NOMO-1 treated with dmso at 0.1 percent for 144 hours (cell line): ENCODE measurements at regions not wholly inside any gene's neighbourhood (a gene's known extent, or its start where the extent isn't known, plus 50 kb on each side); places are given as distances from the start of the nearest gene placed in this dataset.

Experiments used
- DNase-seq: peaks from one replicate; lab custom pipeline; 2025; ENCODE audit not compliant: unreplicated experiment; lab: John Stamatoyannopoulos, UW

DNA sequence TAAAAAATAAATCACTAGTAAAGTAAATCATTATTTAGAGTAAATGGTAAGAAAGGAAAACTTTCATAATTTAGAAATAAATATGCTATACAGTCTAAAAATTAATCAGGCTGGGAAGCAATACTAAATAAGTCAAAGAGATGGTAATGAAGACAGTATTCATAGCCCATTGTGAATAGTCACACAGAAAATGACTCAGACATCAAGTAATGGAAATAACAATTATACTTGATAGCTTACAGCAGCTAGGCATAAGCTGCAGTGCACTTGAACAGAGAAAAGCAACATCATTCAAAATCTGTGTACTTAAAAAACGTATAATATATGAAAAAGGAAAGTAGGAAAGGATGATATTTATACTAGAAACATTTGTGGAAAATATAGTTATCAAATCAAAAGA is 642.5 kb upstream of the GNPDA2 start:
- no peak for DNase-seq

DNA sequence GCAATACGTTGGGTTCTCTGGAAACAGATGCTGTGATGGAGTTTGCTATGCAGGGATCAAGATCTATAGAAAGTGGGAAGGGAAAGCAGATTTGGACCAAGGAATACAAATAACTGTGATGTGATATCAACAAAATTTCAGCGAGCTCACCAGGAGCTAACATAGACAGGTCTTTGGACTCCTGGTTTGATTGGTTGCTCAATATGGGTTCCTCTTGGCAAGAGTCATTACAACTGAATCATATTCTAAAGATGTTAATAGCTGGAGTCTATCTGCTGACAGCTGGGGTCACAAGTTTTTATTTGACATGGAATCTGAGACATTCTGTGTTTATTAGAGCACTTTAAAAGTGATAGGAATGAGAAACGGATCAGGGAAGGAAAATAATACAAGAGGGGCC is 637.6 kb upstream of the GNPDA2 start:
- DNase-seq, result no peak

DNA sequence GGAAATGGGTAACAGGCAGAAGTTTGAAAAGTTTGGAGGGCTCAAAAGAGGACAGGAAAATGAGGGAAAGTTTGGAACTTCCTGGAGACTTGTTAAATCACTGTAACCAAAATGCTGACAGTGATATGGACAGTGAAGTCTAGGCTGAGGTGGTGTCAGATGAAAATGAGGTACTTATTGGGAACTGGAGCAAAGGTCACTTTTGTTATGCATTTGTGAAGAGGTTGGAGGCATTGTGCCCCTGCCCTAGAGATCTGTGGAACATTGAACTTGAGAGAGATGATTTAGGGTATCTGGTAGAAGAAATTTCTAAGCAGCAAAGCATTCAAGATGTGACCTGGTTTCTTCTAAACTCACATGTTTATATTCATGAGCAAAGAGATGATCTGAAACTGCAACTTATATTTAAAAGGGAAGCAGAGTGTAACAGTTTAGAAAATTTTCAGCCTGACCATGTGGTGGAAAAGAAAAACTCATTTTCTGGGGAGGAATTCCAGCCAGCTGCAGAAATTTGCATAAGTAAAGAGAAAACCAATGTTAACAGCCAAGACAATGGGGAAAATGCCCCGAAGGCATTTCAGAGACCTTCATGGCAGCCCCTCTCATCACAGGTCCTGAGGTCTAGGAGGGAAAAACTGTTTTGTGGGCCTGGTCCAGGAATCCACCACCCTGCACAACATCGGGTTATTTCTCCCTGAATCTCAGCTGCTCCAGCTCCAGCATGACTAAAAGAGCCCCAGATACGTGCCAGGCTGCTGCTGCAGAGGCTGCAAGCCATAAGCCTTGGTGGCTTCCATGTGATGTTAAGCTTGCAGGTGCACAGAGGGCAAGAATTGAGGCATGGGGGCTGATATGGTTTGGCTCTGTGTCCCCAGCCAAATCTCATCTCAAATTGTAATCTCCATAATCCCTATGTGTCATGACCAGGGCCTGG is 632.5 kb upstream of the GNPDA2 start:
- DNase-seq, result no peak

DNA sequence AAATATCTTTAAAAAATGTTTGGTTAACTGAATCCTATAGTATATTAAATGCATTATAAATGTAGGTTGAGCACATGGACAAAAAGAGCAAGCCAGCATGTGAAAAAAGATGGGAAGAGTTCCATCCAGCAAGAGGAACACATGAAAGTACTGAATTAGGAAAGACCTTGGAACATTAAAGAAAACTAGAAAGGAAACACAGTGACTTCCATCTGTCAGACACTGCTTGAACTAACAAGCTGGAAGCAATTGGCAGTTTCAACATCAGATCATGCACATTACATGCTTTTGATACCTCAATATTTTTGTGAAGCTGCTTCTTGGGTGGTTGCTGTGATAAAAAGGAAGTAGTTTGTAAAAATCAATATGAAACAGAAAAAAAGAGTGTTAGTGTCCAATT is 626.8 kb upstream of the GNPDA2 start:
- DNase-seq, result no peak

DNA sequence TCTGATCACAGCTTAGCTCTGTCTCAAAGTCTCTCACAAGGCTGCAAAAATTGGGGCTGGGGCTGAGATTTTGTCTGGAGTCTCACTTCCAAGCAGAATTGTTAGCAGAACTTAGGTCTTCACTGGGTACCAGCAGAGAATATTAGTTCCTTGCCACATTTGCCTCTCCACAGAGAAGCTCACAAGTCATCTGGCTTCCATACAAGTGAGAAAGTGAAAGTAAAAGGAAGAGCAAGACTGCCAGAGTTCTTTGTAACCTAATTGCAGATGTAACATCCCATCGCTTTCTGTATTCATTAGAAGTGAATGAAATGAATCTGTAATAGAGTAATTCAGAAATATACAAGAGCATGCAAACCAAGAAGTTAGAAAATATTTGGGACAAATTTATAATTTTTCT is 624.1 kb upstream of the GNPDA2 start:
- no peak for DNase-seq

DNA sequence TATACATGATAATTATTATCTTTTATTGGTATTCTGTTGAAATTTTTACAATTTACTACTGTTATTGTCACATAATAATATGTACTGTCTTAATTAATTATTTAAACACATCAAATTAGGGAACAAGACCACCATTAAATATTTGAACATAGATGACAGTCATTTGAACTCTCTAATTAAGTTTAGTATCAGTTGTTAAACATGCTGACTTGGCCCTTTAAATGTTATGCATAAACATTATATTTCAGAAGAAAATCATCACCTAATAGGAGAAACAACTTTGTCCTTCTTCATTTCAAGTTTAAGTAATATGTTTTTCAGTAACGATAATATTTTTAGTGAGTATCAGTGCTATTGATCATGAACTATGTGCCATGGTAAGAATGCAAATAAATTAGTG is 623.5 kb upstream of the GNPDA2 start:
- DNase-seq, result no peak

DNA sequence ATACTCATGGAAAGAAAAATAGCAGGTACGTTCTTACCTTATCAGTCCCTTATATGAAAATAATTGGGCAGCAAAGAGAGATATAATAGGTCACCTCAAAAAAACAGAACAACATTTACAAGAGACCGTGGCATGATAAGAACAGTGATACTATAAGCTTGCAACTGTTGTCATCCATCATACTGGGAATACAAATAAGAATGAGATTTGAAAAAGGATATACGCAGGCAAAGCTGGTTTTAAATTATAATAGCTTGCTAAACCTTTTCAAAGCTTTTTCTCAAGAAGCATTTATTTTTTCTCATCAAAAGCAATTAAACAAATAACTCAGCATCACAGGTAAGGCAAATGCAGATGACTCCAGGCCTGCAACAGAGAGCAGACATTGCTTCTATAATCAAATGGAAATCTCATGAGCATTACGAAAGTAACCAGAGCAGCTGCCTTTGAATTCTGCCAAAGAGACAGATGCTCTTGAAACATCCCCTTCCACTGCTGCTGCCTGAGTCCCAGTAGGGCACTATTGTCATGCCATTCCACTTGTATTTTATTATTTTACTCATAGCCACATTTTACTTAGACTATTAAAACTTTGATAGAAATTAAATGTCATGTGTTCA is 620.6 kb upstream of the GNPDA2 start:
- no peak for DNase-seq

DNA sequence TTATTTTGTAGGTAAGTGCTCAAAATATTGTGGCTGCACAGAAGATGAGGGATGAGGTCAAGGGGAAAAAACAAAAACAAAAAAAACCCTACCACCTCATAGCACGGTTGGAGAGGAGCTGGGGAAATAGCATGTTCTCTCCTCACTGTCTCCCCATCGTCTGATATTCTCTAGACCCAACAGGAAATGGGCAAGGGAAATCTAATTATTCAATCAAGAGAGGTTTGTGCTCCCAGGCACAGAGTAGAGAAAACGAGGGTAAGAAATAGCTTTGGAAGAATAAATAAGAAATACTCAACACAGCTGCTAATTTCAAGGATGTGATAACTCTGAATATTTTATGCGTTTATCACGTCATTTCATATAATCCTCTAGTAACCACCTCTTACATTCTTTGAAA is 619.2 kb upstream of the GNPDA2 start:
- no peak for DNase-seq

DNA sequence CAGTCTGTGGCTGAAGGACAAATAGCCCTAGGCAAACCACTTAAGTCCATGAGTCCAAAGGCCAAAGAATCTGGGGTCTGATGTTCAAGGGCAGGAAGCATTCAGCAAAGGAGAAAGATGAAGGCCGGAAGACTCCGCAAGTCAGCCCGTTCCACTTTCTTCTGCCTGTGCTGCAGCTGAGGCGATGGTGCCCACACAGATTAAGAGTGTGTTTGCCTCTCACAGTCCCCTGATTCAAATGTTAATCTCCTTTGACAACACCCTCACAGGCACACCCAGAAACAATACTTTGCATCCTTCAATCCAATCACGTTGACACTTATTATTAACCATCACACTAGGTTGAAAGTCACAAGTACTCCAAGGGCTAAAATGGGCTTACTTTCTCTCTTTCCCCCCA is 605.4 kb upstream of the GNPDA2 start:
- DNase-seq, result no peak

DNA sequence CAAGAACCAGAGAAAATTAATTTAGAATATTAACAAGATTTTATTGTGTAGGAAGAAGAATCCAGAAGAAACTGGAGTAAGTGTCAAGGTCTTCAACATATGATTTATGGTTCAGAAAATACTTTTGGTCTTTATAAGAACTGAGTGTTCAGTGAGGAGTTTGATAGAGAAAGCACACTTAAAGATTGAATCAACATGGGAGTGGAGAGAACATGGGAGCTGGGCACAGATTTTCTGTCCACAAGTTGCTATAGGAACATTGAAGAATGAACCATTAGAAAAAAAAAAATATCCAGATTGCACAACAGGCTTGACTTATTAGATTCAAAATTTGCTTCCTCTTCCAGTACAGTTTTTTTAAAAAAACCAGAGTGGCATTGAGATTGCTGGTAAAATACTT is 601.2 kb upstream of the GNPDA2 start:
- DNase-seq, result peak; percentile 18

DNA sequence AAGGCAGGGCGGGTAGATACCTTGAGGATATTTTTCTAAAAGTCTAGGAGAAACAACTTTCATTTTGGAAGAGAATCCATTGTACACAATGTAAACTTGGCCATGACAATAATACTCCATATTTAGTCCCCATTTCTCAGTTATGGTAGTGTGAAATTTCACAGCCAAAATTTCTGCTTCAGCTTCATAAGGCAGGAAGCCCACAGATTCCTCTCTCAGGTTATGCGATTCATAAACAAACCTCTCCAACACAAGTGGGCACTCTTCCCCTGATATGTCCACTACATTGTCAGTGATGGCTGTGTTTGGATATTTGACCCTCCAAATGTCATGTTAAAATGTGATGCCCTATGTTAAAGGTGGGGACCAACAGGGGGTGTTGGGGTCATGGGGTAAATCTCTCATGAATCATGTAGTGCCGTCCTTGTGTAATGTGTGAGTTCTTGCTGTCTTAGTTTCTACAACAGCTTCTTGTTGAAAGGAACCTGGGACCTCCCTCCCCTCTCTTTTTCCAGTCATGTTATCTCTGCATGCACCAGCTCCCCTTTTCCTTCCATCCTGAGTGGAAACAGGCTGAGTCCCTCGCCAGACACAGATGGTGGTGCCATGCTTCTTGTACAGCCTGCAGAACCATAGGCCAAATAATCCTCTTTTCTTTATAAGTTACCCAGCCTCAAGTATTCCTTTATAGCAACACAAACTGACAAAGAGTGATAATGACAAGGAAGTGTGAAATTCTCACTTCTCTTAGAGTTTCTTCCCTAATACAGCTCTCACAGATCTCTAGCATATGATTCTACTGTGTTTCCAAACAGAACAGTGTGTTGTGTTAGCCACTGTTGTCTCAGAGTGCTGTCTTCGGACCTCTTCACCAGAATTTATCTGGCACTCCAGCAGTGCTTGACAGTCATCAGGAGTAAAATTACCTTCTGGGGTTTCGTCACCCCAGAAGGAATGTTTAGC is 598.4 kb upstream of the GNPDA2 start:
- no peak for DNase-seq

DNA sequence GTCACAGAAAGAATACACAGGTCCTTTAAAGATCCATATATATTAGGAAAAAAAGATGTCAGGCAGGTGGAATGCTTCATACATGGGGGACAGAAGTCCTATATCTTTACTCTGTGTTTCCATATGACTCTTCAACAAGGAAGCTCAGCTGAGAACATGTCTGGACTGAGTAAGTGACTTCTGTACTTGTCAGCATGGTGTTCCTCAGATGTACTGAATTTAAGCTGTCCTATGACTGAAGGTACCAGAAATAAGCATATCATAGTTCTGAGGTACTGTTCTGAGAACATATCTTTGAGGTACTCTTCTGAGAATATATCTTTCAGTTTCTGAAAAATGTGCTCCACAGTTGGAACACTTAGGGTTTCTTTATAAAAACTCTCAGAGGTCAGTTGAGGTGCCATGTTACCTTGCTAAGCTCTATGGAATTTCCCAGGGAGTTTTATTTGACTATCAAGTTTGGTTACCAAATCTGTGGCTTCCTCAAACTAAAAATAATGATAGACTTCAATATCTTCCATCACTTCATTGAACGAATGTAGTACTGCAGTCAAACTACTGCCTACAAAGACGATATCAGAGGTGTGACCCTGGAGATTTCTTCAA is 597.2 kb upstream of the GNPDA2 start:
- DNase-seq, result no peak

DNA sequence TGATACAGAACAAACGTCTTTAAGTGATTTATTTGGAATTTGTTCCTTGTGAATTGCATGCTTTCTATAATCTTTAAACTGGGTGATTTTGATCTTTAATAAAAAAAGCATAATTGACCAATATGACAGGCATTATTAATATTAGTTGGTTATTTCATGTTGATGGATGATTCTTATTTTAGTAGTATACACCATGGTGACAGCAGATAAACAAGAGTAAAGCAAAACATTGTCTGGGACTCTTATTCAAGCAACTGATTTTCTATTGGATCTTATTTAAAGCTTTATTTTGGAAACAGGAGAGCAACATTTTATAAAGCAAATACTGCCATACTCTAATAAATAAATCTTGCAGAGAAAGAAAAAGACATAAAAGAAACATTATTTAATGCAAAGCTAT is 591.4 kb upstream of the GNPDA2 start:
- DNase-seq, result no peak

DNA sequence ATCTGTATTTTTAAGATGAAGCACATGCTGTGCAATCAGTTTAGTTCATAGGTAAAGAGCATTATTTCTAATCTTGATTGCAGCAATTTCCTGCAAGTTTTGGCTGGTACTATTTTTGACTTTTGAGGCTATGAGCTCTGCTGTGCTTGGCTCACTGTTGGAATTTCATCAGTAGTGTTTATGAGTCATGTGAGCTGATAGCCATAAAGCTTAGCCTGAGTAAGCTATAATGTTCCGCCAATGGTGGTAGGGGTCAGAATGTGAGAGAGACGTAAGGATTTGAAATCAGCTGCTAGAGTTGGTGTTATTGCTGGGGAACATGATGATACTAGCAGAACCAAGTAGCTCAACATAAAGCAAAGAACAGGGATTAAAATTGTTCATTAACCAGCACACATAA is 590.9 kb upstream of the GNPDA2 start:
- DNase-seq, result peak; percentile 75

DNA sequence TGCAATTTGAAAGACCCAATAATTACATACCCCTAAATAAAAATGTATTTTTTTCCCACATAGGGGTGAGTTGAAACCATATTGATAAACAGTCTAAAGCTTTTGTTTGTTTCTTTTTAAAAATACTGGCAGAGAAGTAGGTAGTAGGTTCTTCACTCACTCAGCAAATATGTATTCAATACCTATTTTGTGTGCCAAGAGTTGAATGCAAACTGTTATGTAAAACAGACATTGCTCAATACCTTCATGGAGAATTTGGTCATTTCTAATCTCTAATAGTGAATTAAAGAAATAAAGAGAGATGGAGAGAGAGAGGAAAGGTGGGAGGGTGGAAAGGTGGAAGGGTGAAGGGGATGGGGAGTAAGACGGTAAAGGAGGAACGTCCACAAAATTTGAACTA is 589.9 kb upstream of the GNPDA2 start:
- DNase-seq, result no peak

DNA sequence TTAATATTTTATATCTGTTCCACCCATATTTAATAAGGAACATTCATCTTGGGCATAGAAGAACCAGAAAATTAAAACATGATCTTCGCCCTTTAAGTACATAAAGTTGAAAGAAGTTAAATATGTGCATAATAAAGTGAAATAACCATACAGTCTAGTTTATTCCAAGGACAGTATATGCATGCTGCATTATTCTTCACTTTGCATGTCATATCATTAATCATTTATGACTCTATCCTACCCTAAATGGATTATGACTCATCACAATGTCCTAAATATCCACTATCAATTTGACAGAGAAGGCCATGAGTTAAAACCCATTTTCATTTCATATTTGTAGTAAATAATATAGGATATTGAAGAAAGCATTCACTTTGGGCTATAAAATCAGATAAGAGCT is 576.5 kb upstream of the GNPDA2 start:
- DNase-seq, result no peak

DNA sequence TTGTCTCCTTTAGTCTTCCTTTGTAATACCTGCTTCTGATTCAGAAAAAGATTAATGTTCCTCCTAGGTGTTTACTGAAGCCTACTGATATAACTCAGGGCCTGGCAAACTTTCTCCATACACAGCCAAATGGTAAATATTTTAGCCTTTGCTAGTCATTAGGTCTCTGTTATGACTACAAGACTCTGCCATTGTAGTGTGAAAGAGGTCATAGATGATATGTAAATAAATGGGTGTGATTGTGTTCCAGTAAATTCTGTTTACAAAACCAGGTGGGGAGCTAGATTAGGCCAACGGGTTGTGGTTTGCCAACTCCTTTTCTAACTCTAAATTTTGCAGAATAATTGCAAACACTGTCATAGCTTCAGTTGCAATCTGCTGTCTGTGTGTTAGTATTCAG is 568.1 kb upstream of the GNPDA2 start:
- no peak for DNase-seq

DNA sequence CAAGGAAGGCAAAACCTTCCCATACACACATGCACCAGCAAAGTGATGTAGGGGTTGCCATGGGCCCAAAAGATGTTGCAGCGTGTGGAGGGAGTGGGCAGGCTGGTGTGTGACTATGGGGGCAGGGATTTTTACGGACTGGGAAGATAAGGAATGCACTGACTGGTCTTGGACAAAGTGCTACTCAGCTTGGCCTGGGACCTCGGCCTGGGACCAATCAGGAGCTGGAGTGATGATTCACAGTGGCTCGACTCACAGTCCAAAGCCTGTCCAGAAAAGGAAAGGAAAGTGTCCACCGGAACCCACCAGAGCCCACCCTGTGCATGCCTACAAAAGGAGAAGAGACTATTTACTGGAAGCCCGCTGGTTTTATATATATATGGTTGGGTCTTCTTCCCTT is 567.0 kb upstream of the GNPDA2 start:
- DNase-seq, result no peak

DNA sequence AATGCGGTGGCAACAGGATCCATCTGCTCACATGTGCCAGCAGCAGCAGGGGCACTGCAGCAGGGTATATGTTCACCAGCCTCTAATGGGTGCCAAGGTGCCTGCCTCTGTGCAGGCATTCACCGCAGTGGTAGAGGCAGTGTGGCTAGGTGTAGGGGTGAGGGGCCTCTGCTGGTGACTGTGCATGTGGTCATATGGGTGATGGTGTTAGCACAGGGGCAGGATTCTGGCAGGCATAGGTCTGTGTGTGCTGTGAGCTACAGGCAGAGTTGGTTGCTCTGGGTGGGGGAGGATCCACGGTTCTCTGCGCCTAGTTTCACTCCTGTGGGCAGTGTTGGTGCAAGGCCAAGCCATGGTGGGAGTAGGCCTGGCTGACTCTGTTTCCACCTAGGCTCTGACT is 566.5 kb upstream of the GNPDA2 start:
- DNase-seq, result no peak

DNA sequence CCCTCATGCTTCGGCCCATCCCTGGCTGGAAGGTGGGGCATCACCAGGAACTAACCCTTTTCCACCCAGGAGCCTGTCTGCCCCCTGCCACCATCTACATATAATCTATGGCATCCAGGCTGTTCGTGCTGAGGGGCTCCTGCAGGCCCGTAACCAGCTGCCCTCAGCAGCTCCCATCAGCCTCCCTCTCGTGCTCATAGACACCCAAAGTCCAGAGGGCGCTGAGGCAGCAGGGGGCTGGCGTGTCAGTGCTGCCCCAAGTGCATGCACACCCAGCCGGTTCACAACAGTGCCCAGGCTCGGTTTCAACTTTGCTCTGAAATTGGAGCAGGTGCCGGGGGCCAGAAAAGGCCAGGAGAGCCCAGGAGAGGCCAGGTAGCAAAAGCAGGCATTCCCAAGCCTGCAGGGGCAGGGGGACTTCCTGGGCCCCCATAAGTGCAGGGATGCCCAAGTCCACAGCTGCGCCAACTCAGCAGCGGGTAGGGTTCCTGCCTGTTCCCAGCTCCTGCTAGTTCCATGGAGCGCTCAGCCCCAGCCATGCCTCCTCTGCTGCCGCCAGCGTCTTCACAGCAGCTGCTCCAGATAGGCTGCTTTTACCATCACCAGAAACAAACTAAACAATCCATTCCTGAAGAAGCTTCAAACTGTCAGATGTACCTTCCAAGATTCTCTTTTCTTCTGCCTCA is 558.2 kb upstream of the GNPDA2 start:
- DNase-seq, result no peak

DNA sequence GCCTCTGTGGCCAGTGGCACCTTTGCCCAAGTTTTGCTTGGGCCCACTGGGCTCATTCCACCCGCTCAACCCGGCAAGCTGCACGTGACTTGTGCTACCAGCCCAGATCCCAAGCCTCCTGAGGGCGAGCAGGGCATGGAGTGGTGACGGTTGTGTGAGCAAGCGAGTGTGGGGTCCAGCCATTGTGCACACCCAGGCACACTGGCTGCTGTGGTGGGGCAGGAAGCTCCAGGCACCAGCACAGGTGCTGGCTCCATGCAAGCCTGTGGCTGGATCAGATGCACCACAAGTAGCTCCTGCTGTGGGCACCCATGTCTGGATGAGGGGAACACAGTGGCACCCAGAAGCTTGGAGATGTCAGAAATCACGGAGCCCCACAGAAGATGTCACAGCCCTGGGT is 557.0 kb upstream of the GNPDA2 start:
- DNase-seq, result no peak
